ENCODE measurements at regions not wholly inside any gene's neighbourhood (a gene's known extent, or its start where the extent isn't known, plus 50 kb on each side); places are given as distances from the start of the nearest gene placed in this dataset.

- H4K91ac ChIP-seq (ENCODE audit: insufficient read depth, low read depth, low read length): no peak overlapping the region
- H2AK9ac ChIP-seq (replicated peaks; ENCODE audit: low read depth, low read length, poor library complexity): no peak overlapping the region
- ATAC-seq (ENCODE audit: low read depth) (no peak), DNase-seq (no peak)
- H3K4me2 ChIP-seq (ENCODE audit: low read depth, low read length): no peak overlapping the region
- H3K27ac ChIP-seq (ENCODE audit: insufficient read depth, low read length): no peak overlapping the region
- H3K9ac ChIP-seq (ENCODE audit: low read depth, low read length): no peak overlapping the region
- BruUV-seq (replicated peaks): no TSS peak
- H2BK20ac ChIP-seq (ENCODE audit: low read depth, low read length): no peak overlapping the region
- H3K27me3 ChIP-seq (ENCODE audit: control insufficient read depth, insufficient read depth, low read length): peaks cover 26% of the 10 kb centered on the region
- TF ChIP-seq POLR2A (IDR thresholded peaks at IDR 0.05; ENCODE audit: low read depth, low read length) (no peak), USF2 (IDR thresholded peaks at IDR 0.05; ENCODE audit: low read depth, low read length) (no peak), RFX5 (IDR thresholded peaks at IDR 0.05; ENCODE audit: low read depth, low read length) (no peak), CEBPB (IDR thresholded peaks at IDR 0.05; ENCODE audit: low read depth, low read length) (no peak), CTCF (conservative IDR thresholded peaks at IDR 0.05; ENCODE audit: low read depth, low read length) (no peak), NFE2L2 (IDR thresholded peaks at IDR 0.05; ENCODE audit: low read depth, low read length) (no peak), MXI1 (IDR thresholded peaks at IDR 0.05; ENCODE audit: borderline replicate concordance, low read depth, low read length) (no peak), SMC3 (IDR thresholded peaks at IDR 0.05; ENCODE audit: low read depth, low read length) (no peak), RAD21 (IDR thresholded peaks at IDR 0.05; ENCODE audit: low read length) (no peak), CHD1 (IDR thresholded peaks at IDR 0.05; ENCODE audit: low read depth, low read length) (no peak), BHLHE40 (IDR thresholded peaks at IDR 0.05; ENCODE audit: low read depth, low read length) (no peak), MAFK (IDR thresholded peaks at IDR 0.05; ENCODE audit: low read depth, low read length) (no peak), MAZ (IDR thresholded peaks at IDR 0.05; ENCODE audit: borderline replicate concordance, low read depth, low read length) (no peak), RCOR1 (IDR thresholded peaks at IDR 0.05; ENCODE audit: insufficient replicate concordance, low read length) (no peak)
- TF ChIP-seq, protein P1, sequence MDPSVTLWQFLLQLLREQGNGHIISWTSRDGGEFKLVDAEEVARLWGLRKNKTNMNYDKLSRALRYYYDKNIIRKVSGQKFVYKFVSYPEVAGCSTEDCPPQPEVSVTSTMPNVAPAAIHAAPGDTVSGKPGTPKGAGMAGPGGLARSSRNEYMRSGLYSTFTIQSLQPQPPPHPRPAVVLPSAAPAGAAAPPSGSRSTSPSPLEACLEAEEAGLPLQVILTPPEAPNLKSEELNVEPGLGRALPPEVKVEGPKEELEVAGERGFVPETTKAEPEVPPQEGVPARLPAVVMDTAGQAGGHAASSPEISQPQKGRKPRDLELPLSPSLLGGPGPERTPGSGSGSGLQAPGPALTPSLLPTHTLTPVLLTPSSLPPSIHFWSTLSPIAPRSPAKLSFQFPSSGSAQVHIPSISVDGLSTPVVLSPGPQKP (IDR thresholded peaks at IDR 0.05; ENCODE audit: borderline replicate concordance, low read depth, low read length): no peak
- H2BK120ac ChIP-seq (ENCODE audit: low read depth, low read length): no peak overlapping the region
- no peak overlapping the region for H3K4ac ChIP-seq (ENCODE audit: low read depth, low read length)
- no peaks in the 10 kb centered on the region for H3K79me1 ChIP-seq (ENCODE audit: low read depth in 1 of 2, low read length in 2 of 2)
- H2BK15ac ChIP-seq (ENCODE audit: low read depth, low read length): no peak overlapping the region
- H4K5ac ChIP-seq (ENCODE audit: low read depth, low read length): no peak overlapping the region
- no peaks in the 10 kb centered on the region for H3K36me3 ChIP-seq (ENCODE audit: control insufficient read depth, insufficient read depth, low read length)
- ChIA-PET CTCF (no interaction called here), POLR2A (ENCODE audit: unreplicated experiment) (no interaction called here)
- H3K18ac ChIP-seq (ENCODE audit: low read depth, low read length): no peak overlapping the region
- H3K9me1 ChIP-seq (ENCODE audit: insufficient read depth, low read length): no peaks in the 10 kb centered on the region
- H3K4me1 ChIP-seq (ENCODE audit: control insufficient read depth, insufficient read depth, low read length): no peaks in the 10 kb centered on the region
- WGBS, 2 experiments (ENCODE audit: extremely low coverage in 2 of 2, insufficient read length in 1 of 2): 46% methylated on average over 3 of the region's 3 CpGs; no CpG with 5 or more reads in 1 of the 2 experiments
- no peak overlapping the region for H4K8ac ChIP-seq (ENCODE audit: low read depth in 2 of 2, low read length in 2 of 2)
- in situ Hi-C loops (cut with MboI; ENCODE audit: low sequenced_read_pairs) (no loop called here), dilution Hi-C loops (cut with HindIII; ENCODE audit: low sequenced_read_pairs, unreplicated experiment) (no loop called here), intact Hi-C loops (cut with micrococcal nuclease) (no loop called here)
- no peaks in the 10 kb centered on the region for H4K20me1 ChIP-seq (ENCODE audit: insufficient read depth, low read length)
- no peak overlapping the region for H3K56ac ChIP-seq (ENCODE audit: extremely low read depth, insufficient read depth, low read length)
- no peaks in the 10 kb centered on the region for H3K9me3 ChIP-seq (ENCODE audit: control insufficient read depth, insufficient read depth, low read length)
- no peak overlapping the region for H2AK5ac ChIP-seq (ENCODE audit: low read depth, low read length)
- H2AFZ ChIP-seq (replicated peaks; ENCODE audit: low read length, poor library complexity): no peak overlapping the region
- no peak overlapping the region for H3K23ac ChIP-seq (ENCODE audit: low read depth, low read length)
- H3K14ac ChIP-seq (replicated peaks; ENCODE audit: low read depth, low read length): no peak overlapping the region
- no peak overlapping the region for H2BK5ac ChIP-seq (ENCODE audit: low read depth, low read length, poor library complexity, severe bottlenecking)
- H3K4me3 ChIP-seq (ENCODE audit: insufficient read depth, low read depth, low read length): no peak overlapping the region
Observed at GRCh38 chr22:20653795-20654342, 120.0 kb upstream of the SERPIND1 start.
